T-cell (primary cell): ENCODE measurements at regions not wholly inside any gene's neighbourhood (a gene's known extent, or its start where the extent isn't known, plus 50 kb on each side); places are given as distances from the start of the nearest gene placed in this dataset.
A peak's percentile ranks its signal among the peaks of the same experiment; 100 is the strongest.

ENCODE experiments used
- ATAC-seq, 4 experiments: fragments of 200-7000 bp in 3 of 4; fragments of 150-1000 bp in 1 of 4; cut with Tn5 transposase; replicated peaks in 1 of 4; 1 replicate in 3 of 4; 2 replicates in 1 of 4; pipeline ENCODE4 v1.10.0; 2021; ENCODE audit warnings: moderate library complexity in 3 of 4, mild to moderate bottlenecking in 2 of 4, moderate number of reproducible peaks in 1 of 4
- CTCF ChIA-PET, 2 donors: fragments of 300-600 bp; sonication (Branson Sonifier 250); formaldehyde crosslinking; loops; one replicate each; lab custom pipeline; 2022; ENCODE audit warnings: antibody characterized with exemption in 2 of 2; lab: Charles Lee
- POLR2A ChIA-PET, 2 donors: fragments of 300-600 bp; sonication (Branson Sonifier 250); formaldehyde crosslinking; loops; one replicate each; lab custom pipeline; 2022; ENCODE audit warnings: antibody characterized with exemption in 2 of 2; lab: Charles Lee
- DNase-seq, 35 experiments: peaks; one replicate each; pipeline versions ENCODE4 v3.0.0 to v3.0.0-alpha.2; 2013 to 2023
- H3K27ac ChIP-seq: one replicate; pipeline ENCODE4 v1.5.1; 2013; ENCODE audit warnings: low read length
- H3K27me3 ChIP-seq, 2 experiments: replicated peaks in 1 of 2; 1 replicate in 1 of 2; 2 replicates in 1 of 2; pipeline versions ENCODE4 v1.6.1 to v1.7.0; 2013; ENCODE audit warnings: low read length in 1 of 2, mixed read lengths in 1 of 2; ENCODE audit not compliant: control insufficient read depth in 2 of 2, insufficient read depth in 2 of 2; ENCODE audit errors: extremely low read depth in 1 of 2
- H3K36me3 ChIP-seq, 2 donors: 1 replicate in 1 of 2; 2 replicates in 1 of 2; pipeline versions ENCODE4 v1.6.1 to v1.7.0; 2013; ENCODE audit warnings: low read length in 1 of 2; ENCODE audit not compliant: control insufficient read depth in 2 of 2, insufficient read depth in 1 of 2; ENCODE audit errors: extremely low read depth in 1 of 2
- H3K4me1 ChIP-seq, 2 experiments: 1 replicate in 1 of 2; 2 replicates in 1 of 2; pipeline versions ENCODE4 v1.6.1 to v1.7.0; 2013; ENCODE audit warnings: low read length in 2 of 2, mixed read lengths in 1 of 2; ENCODE audit not compliant: insufficient read depth in 2 of 2, control insufficient read depth in 1 of 2; ENCODE audit errors: extremely low read depth in 1 of 2
- H3K4me3 ChIP-seq, 2 donors: 1 replicate in 1 of 2; 2 replicates in 1 of 2; pipeline versions ENCODE4 v1.5.1 to v1.7.0; 2013; ENCODE audit warnings: mild to moderate bottlenecking in 2 of 2, low read length in 1 of 2, moderate library complexity in 1 of 2; ENCODE audit not compliant: control insufficient read depth in 1 of 2; ENCODE audit errors: extremely low read depth in 1 of 2
- H3K9me3 ChIP-seq: 2 replicates; pipeline ENCODE4 v1.7.0; 2013
- H3K27ac Mint-ChIP-seq, 2 donors: one replicate each; pipeline ENCODE4 v1.8.0; 2020 to 2021; ENCODE audit warnings: mild to moderate bottlenecking in 2 of 2, mixed read lengths in 2 of 2
- H3K27me3 Mint-ChIP-seq, 2 donors: one replicate each; pipeline ENCODE4 v1.8.0; 2021 to 2022; ENCODE audit warnings: mixed read lengths in 2 of 2
- H3K36me3 Mint-ChIP-seq: one replicate; pipeline ENCODE4 v1.8.0; 2021; ENCODE audit warnings: mixed read lengths
- H3K4me1 Mint-ChIP-seq, 3 donors: one replicate each; pipeline ENCODE4 v1.8.0; 2020 to 2022; ENCODE audit warnings: mixed read lengths in 3 of 3, mild to moderate bottlenecking in 1 of 3
- H3K4me3 Mint-ChIP-seq, 3 donors: one replicate each; pipeline ENCODE4 v1.8.0; 2020 to 2022; ENCODE audit warnings: mild to moderate bottlenecking in 3 of 3, mixed read lengths in 3 of 3, moderate library complexity in 3 of 3
- H3K9me3 Mint-ChIP-seq, 3 donors: one replicate each; pipeline ENCODE4 v1.8.0; 2020 to 2022; ENCODE audit warnings: mixed read lengths in 3 of 3
- WGBS: methylation state at CpG from one replicate; pipeline ENCODE4 v1.1.5; 2013; ENCODE audit warnings: missing lambda C conversion rate; ENCODE audit not compliant: insufficient coverage; 5-methylcytosine and 5-hydroxymethylcytosine counted together

GRCh38 chr6:14278006-14278405 lies 160.4 kb downstream of the CD83 start:
- Histone ChIP-seq H3K27ac (peak overlapping the region; percentile 65), H3K36me3 (no peaks in the 10 kb centered on the region), H3K4me3 (no peak overlapping the region), H3K27me3 (no peaks in the 10 kb centered on the region), H3K4me1 (peaks cover 38 to 41% of the 10 kb centered on the region in 2 experiments), H3K9me3 (no peaks in the 10 kb centered on the region)
- DNase-seq (no peak), ATAC-seq (no peak)
- Mint-ChIP-seq H3K27me3 (no peaks in the 10 kb centered on the region), H3K4me3 (peak overlapping the region; percentile 37 to 73 (median 64)), H3K36me3 (no peaks in the 10 kb centered on the region), H3K9me3 (peaks cover 0 to 6% (median 3%) of the 10 kb centered on the region in 3 donors), H3K4me1 (peaks cover 49 to 61% (median 50%) of the 10 kb centered on the region in 3 donors), H3K27ac (peak overlapping the region; percentile 88 to 96)
- ChIA-PET CTCF (no interaction called here), POLR2A (no interaction called here)
- no CpG with 5 or more reads among the region's 5 CpGs for WGBS

GRCh38 chr6:14278446-14278845 lies 160.9 kb downstream of the CD83 start:
- Histone ChIP-seq H3K27ac (no peak overlapping the region), H3K4me3 (no peak overlapping the region), H3K9me3 (no peaks in the 10 kb centered on the region), H3K4me1 (peaks cover 38 to 41% of the 10 kb centered on the region in 2 experiments), H3K36me3 (no peaks in the 10 kb centered on the region), H3K27me3 (no peaks in the 10 kb centered on the region)
- Mint-ChIP-seq H3K4me3 (peak overlapping the region in 1 of 3 donors; percentile 73), H3K36me3 (no peaks in the 10 kb centered on the region), H3K9me3 (peaks cover 0 to 6% (median 3%) of the 10 kb centered on the region in 3 donors), H3K4me1 (peaks cover 49 to 61% (median 50%) of the 10 kb centered on the region in 3 donors), H3K27me3 (no peaks in the 10 kb centered on the region), H3K27ac (peak overlapping the region; percentile 88 to 96)
- DNase-seq (no peak), ATAC-seq (no peak)
- ChIA-PET CTCF (no interaction called here), POLR2A (no interaction called here)
- WGBS = no CpG with 5 or more reads among the region's 6 CpGs

DNA sequence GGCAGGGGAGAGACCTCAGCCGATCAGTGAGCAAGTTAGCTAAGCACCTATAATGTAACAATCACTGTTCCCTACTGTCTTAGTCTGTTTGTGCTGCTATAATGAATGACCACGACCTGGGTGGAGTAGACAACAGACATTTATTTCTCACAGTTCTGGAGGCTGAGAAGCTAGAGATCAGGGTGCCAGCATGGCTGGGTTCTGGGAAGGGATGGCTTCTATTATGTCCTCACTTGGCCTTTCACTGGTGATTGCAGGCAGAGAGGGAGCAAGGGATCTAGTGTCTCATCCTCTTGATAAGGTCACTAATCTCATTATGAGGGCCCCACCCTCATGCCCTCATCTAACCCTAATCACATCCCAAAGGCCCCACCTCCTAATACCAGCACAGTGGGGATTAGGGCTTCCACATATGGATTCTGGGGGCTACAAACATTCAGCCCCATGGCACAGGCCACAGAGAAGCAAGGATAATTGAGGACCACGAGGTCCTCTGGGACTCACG lies 162.5 kb downstream of the CD83 start:
- no peak overlapping the region for H3K4me3 Mint-ChIP-seq
- POLR2A ChIA-PET = no interaction called here

DNA sequence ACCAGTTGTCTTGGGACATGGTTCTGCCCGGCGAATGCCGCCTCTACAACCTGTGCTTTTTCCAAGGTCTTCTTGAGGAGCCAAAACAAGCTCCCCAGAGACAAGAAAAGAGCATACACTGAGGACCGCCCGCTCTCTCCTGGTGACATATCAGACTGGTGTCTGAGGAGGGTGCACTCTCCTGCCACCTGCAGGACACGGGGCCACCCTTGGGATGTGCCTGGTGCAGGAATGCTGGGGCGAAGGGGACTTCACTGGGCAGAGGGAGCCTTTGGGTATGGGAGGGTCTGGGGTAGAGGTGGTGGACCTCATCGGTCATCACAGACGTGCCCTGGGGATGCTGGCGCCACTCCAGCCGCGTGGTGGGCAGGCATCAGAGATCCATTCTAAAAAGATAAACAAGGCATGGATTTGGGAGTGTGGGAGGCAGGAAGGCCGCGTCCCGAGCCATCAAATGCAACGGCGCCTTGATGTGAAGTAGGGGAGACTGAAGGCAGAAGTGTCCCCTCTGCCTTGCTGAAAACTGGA lies 163.3 kb downstream of the CD83 start:
- WGBS = 96% methylated on average over 10 of the region's 17 CpGs
- Histone ChIP-seq H3K36me3 (no peaks in the 10 kb centered on the region), H3K9me3 (no peaks in the 10 kb centered on the region), H3K27ac (no peak overlapping the region), H3K4me3 (no peak overlapping the region), H3K4me1 (peaks cover 28 to 29% of the 10 kb centered on the region in 2 experiments), H3K27me3 (no peaks in the 10 kb centered on the region)
- no peak overlapping the region for H3K27ac Mint-ChIP-seq
- peaks cover 0 to 6% (median 3%) of the 10 kb centered on the region in 3 donors for H3K9me3 Mint-ChIP-seq
- no peaks in the 10 kb centered on the region for H3K36me3 Mint-ChIP-seq
- H3K4me1 Mint-ChIP-seq = peaks cover 30 to 39% (median 34%) of the 10 kb centered on the region in 3 donors
- no peak for ATAC-seq
- H3K27me3 Mint-ChIP-seq = no peaks in the 10 kb centered on the region
- no peak for DNase-seq
- POLR2A ChIA-PET = no interaction called here
- CTCF ChIA-PET = no interaction called here
- H3K4me3 Mint-ChIP-seq = no peak overlapping the region

More for the DNA sequence above, 162.5 kb downstream of the CD83 start:
- no peaks in the 10 kb centered on the region for H3K27me3 ChIP-seq
- no peak overlapping the region for H3K4me3 ChIP-seq
- peaks cover 36 to 37% of the 10 kb centered on the region in 2 experiments for H3K4me1 ChIP-seq
- H3K9me3 ChIP-seq = no peaks in the 10 kb centered on the region
- Mint-ChIP-seq H3K27ac (no peak overlapping the region), H3K36me3 (no peaks in the 10 kb centered on the region), H3K9me3 (peaks cover 0 to 6% (median 3%) of the 10 kb centered on the region in 3 donors), H3K27me3 (no peaks in the 10 kb centered on the region), H3K4me1 (peaks cover 38 to 47% (median 41%) of the 10 kb centered on the region in 3 donors)
- DNase-seq (no peak), ATAC-seq (no peak)
- CTCF ChIA-PET = no interaction called here
- no peak overlapping the region for H3K27ac ChIP-seq
- WGBS = 87% methylated on average over 2 of the region's 4 CpGs
- H3K36me3 ChIP-seq = no peaks in the 10 kb centered on the region

DNA sequence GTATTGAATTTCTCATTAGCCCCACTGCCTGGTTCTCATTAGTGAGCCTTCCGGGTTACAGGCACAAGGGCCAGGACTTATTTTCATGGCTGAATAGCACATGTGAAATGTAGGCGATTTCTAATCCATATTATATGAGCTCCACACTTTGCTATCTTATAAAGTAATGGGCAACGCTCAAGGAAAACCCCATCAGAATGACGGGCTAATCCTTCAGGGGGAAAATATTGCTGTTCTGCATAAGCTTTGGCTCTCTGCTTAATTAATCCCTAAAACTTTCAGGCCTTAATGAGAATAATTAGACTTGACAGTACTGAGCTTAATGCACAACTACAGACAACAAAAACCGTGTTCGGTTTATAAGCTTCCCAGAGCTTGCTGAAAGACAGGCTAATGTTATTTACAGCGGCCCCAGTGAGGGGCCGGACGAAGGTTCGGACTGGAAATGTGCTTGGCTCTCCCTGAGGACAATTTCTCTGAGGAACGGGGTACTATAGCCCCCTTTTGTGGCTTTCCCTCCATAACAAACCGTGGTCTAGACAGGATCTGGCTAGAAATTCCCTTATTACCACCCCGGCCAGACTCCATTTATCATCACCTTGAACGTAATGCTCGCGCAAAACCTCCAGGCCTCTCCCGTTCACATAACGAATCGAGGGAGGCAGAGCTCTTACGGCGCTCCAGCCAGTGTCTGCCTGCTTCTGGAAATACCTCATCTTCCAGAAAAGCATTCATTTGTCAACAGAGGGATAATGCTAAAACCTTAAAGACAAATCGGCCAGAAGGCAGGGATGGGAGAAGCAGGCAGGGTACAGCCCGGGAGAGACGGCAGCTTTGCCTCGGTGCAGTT lies 164.5 kb downstream of the CD83 start:
- H3K27ac Mint-ChIP-seq = no peak overlapping the region
- ChIA-PET CTCF (no interaction called here), POLR2A (interaction anchor here (0.6 to 0.7 kb wide), 2 partner anchors 34 to 62 kb away, joined by 3 read pairs; no protein-coding TSS in a partner anchor)
- peaks cover 0 to 6% (median 3%) of the 10 kb centered on the region in 3 donors for H3K9me3 Mint-ChIP-seq
- Histone ChIP-seq H3K27ac (no peak overlapping the region), H3K36me3 (no peaks in the 10 kb centered on the region), H3K4me3 (no peak overlapping the region), H3K9me3 (no peaks in the 10 kb centered on the region), H3K4me1 (peaks cover 18 to 19% of the 10 kb centered on the region in 2 experiments), H3K27me3 (no peaks in the 10 kb centered on the region)
- no peak overlapping the region for H3K4me3 Mint-ChIP-seq
- no peaks in the 10 kb centered on the region for H3K27me3 Mint-ChIP-seq
- 91% methylated on average over 20 of the region's 25 CpGs for WGBS
- peaks cover 18 to 27% (median 21%) of the 10 kb centered on the region in 3 donors for H3K4me1 Mint-ChIP-seq
- no peak for ATAC-seq
- no peaks in the 10 kb centered on the region for H3K36me3 Mint-ChIP-seq
- DNase-seq = no peak

DNA sequence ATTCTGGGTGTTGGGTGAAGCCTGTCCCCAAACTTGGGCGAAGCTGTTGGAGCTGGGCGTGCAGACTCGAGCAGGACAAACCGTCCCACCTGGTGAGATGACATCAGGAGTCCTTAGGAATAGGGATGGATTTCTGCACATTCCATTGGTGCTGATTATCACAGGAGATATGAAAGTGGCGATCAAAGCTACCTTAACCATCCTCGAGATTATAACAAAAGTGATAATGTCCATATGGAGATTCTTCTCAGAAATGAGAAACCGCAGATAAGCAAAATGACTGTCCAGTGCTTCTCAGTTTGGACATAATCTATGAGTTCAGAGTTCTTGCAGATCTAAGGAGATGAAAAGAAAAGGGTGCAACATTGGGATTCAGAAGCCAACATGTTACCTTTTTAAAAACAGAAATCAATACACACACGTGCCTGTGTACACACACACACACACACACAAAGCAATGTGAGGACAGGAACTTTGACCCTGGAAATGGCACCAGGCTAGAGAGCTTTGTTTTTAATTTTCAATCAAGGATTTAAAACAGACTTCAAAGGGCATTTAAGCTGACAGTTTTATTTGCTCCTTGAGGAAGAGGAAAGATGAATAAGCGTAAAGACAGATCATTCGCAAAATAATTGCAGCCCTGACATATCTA lies 165.4 kb downstream of the CD83 start:
- DNase-seq = no peak

More for the DNA sequence above, 165.4 kb downstream of the CD83 start:
- H3K9me3 ChIP-seq = no peaks in the 10 kb centered on the region
- H3K4me1 ChIP-seq = peaks cover 9 to 10% of the 10 kb centered on the region in 2 experiments
- CTCF ChIA-PET = no interaction called here
- Mint-ChIP-seq H3K36me3 (no peaks in the 10 kb centered on the region), H3K4me3 (no peak overlapping the region), H3K27me3 (no peaks in the 10 kb centered on the region), H3K9me3 (peaks cover 0 to 6% (median 3%) of the 10 kb centered on the region in 3 donors), H3K4me1 (peaks cover 9 to 17% (median 12%) of the 10 kb centered on the region in 3 donors), H3K27ac (no peak overlapping the region)
- H3K4me3 ChIP-seq = no peak overlapping the region
- no peaks in the 10 kb centered on the region for H3K36me3 ChIP-seq
- H3K27ac ChIP-seq = no peak overlapping the region
- no peak for ATAC-seq
- WGBS = 89% methylated on average over 3 of the region's 10 CpGs
- H3K27me3 ChIP-seq = no peaks in the 10 kb centered on the region
- POLR2A ChIA-PET = interaction anchor here in 1 of 2 donors (0.7 kb wide), 1 partner anchor 61 kb away, joined by 3 read pairs; no protein-coding TSS in a partner anchor
